Hepatocyte (in vitro differentiated cells): ENCODE measurements at regions not wholly inside any gene's neighbourhood (a gene's known extent, or its start where the extent isn't known, plus 50 kb on each side); places are given as distances from the start of the nearest gene placed in this dataset.

Experiments used
- DNase-seq: peaks from one replicate; pipeline ENCODE4 v3.0.0-alpha.2; 2016; ENCODE audit warnings: low spot score
- H2AFZ ChIP-seq: fragments of 200-600 bp; sonication (generic); 2 replicates; pipeline ENCODE4 v1.6.0; 2016; ENCODE audit warnings: antibody characterized with exemption, mild to moderate bottlenecking
- H3K27ac ChIP-seq: fragments of 200-600 bp; sonication (generic); 2 replicates; pipeline ENCODE4 v1.5.1; 2016; ENCODE audit warnings: mild to moderate bottlenecking
- H3K27me3 ChIP-seq: fragments of 200-600 bp; sonication (generic); 2 replicates; pipeline ENCODE4 v1.6.1; 2016
- H3K36me3 ChIP-seq: fragments of 200-600 bp; sonication (generic); replicated peaks from 2 replicates; pipeline ENCODE4 v1.5.1; 2016; ENCODE audit warnings: low read depth; ENCODE audit not compliant: insufficient read depth
- H3K4me1 ChIP-seq: fragments of 200-600 bp; sonication (generic); 2 replicates; pipeline ENCODE4 v1.5.1; 2016; ENCODE audit warnings: mild to moderate bottlenecking, moderate library complexity; ENCODE audit not compliant: insufficient read depth
- H3K4me2 ChIP-seq: fragments of 200-600 bp; sonication (generic); 2 replicates; pipeline ENCODE4 v1.6.0; 2016
- H3K4me3 ChIP-seq: fragments of 200-600 bp; sonication (generic); 2 replicates; pipeline ENCODE4 v1.5.1; 2016; ENCODE audit warnings: mild to moderate bottlenecking
- H3K79me2 ChIP-seq: fragments of 200-600 bp; sonication (generic); 2 replicates; pipeline ENCODE4 v1.6.0; 2017; ENCODE audit warnings: mild to moderate bottlenecking
- H3K9me2 ChIP-seq: fragments of 200-600 bp; sonication (generic); replicated peaks from 2 replicates; pipeline ENCODE4 v1.6.0; 2017; ENCODE audit warnings: mild to moderate bottlenecking; ENCODE audit not compliant: insufficient read depth
- H3K9me3 ChIP-seq: fragments of 200-600 bp; sonication (generic); 2 replicates; pipeline ENCODE4 v1.5.1; 2016; ENCODE audit warnings: low read depth, mild to moderate bottlenecking
- H4K20me1 ChIP-seq: fragments of 200-600 bp; sonication (generic); 2 replicates; pipeline ENCODE4 v1.6.0; 2016; ENCODE audit warnings: mild to moderate bottlenecking; ENCODE audit not compliant: insufficient read depth, poor library complexity, severe bottlenecking
- CTCF ChIP-seq: fragments of 200-600 bp; sonication (generic); IDR thresholded peaks from 2 replicates; pipeline ENCODE4 v1.5.1; 2016; ENCODE audit warnings: antibody characterized with exemption, mild to moderate bottlenecking; ENCODE audit not compliant: poor library complexity
- EZH2 ChIP-seq: fragments of 200-600 bp; sonication (generic); IDR thresholded peaks from 2 replicates; pipeline ENCODE4 v1.6.1; 2016; ENCODE audit warnings: antibody characterized with exemption, mild to moderate bottlenecking, borderline replicate concordance
- EZH2phosphoT487 ChIP-seq: fragments of 200-600 bp; sonication (generic); IDR thresholded peaks from one replicate; pipeline ENCODE4 v1.6.1; 2018; ENCODE audit warnings: antibody characterized with exemption, mild to moderate bottlenecking, low read depth, moderate library complexity; ENCODE audit not compliant: unreplicated experiment, severe bottlenecking
- WGBS: methylation state at CpG from one replicate; pipeline ENCODE4 v1.1.6; 2016; ENCODE audit warnings: low lambda C conversion rate; ENCODE audit errors: missing lambda C conversion rate; 5-methylcytosine and 5-hydroxymethylcytosine counted together

DNA sequence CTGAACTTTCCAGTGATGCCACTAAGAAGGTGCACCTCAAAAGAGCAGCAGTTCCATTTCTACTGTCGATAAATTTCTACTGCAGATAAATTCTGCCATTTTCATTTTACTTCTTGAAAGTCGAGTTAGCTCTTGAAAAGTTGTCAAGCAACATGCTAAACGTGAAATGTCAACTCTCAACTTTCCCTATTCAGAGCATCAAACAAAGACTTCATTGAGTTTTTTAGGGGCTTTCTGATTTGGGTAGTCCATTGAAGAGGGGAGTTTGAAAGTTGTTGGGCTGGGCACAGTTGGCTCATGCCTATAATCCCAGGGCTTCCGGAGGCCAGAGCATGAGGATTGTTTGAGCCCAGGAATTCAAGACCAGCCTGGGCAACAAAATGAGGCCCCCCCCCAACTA is 59.4 kb upstream of the SYNE2 start:
- Histone ChIP-seq H3K79me2 (no peaks in the 10 kb centered on the region), H3K27ac (no peak overlapping the region), H3K4me2 (no peak overlapping the region), H3K4me1 (no peaks in the 10 kb centered on the region), H3K9me3 (no peaks in the 10 kb centered on the region), H2AFZ (no peak overlapping the region), H3K27me3 (no peaks in the 10 kb centered on the region), H3K36me3 (no peaks in the 10 kb centered on the region), H3K4me3 (no peak overlapping the region), H3K9me2 (no peaks in the 10 kb centered on the region), H4K20me1 (no peaks in the 10 kb centered on the region)
- WGBS: 83% methylated on average over 4 of the region's 4 CpGs
- TF ChIP-seq EZH2phosphoT487: no peak
- TF ChIP-seq EZH2: no peak
- TF ChIP-seq CTCF: no peak
- no peak for DNase-seq

- 93% methylated on average over 2 of the region's 2 CpGs for WGBS
- TF ChIP-seq EZH2phosphoT487 (no peak), CTCF (no peak), EZH2 (no peak)
- Histone ChIP-seq H3K79me2 (no peaks in the 10 kb centered on the region), H3K9me2 (no peaks in the 10 kb centered on the region), H4K20me1 (no peaks in the 10 kb centered on the region), H3K4me2 (no peak overlapping the region), H3K27me3 (no peaks in the 10 kb centered on the region), H3K27ac (no peak overlapping the region), H3K9me3 (no peaks in the 10 kb centered on the region), H3K4me3 (no peak overlapping the region), H3K4me1 (peaks cover 3% of the 10 kb centered on the region), H2AFZ (no peak overlapping the region), H3K36me3 (no peaks in the 10 kb centered on the region)
- DNase-seq: no peak
Measured at GRCh38 chr14:63795532-63795931, 57.3 kb upstream of the SYNE2 start.

DNA sequence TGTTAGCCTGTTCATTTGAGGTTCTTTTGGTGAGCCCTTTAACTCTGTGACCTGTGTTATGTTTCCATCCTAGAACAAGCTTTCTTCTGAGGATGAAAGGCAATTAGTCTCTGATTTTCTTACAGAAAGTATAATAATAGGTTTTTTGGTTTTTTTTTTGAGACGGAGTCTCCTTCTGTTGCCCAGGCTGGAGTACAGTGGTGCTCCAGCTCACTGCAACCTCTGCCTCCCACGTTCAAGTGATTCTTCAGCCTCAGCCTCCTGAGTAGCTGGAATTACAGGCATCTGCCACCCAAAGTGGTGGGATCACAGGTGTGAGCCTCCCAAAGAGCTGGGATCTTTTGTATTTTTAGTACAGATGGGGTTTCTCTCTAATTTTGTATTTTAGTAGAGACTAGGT is 52.7 kb upstream of the SYNE2 start:
- Histone ChIP-seq H3K4me1 (peaks cover 3% of the 10 kb centered on the region), H4K20me1 (no peaks in the 10 kb centered on the region), H3K4me2 (peak overlapping the region; percentile 35), H3K36me3 (no peaks in the 10 kb centered on the region), H3K27me3 (no peaks in the 10 kb centered on the region), H3K9me3 (no peaks in the 10 kb centered on the region), H3K4me3 (no peak overlapping the region), H3K27ac (no peak overlapping the region), H3K79me2 (no peaks in the 10 kb centered on the region), H3K9me2 (no peaks in the 10 kb centered on the region), H2AFZ (peak overlapping the region; percentile 29)
- TF ChIP-seq EZH2 (no peak), EZH2phosphoT487 (no peak), CTCF (no peak)
- no peak for DNase-seq
- WGBS: 69% methylated on average over 2 of the region's 2 CpGs
